ENCODE measurements at regions not wholly inside any gene's neighbourhood (a gene's known extent, or its start where the extent isn't known, plus 50 kb on each side); places are given as distances from the start of the nearest gene placed in this dataset.

DNA sequence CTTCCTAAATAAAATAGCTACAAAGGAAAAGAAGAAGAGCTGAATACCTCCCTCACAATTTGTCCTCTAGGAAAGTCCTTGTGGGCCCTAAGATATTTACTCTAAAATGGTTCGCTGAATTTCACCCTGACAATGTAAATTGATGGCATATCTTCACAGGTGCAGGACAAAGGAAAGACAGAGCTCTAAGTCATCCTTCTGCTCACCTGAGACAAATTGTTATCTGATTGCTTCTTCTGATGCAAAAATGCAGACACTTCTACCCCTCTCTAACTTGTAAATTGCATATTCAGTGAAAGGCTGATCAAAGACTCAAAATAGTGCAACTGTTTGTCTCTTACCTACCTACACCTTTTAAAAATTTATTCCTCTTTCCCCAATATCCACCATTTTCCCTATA, 747.2 kb upstream of the PRR20A start:
- no TSS peak for BruUV-seq (replicated peaks)
- H3K27ac Mint-ChIP-seq (ENCODE audit: low read depth, unreplicated experiment): no peak overlapping the region
- intact Hi-C loops (cut with micrococcal nuclease): no loop called here
- no peaks in the 10 kb centered on the region for H3K4me1 Mint-ChIP-seq (ENCODE audit: insufficient read depth, unreplicated experiment)
- peaks cover 4% of the 10 kb centered on the region for H3K36me3 Mint-ChIP-seq (ENCODE audit: insufficient read depth, unreplicated experiment)
- CTCF ChIA-PET: interaction anchor here (0.7 kb wide), 1 partner anchor 1187 kb away, joined by 3 read pairs; no protein-coding TSS in a partner anchor
- POLR2A ChIA-PET: no interaction called here
- H3K4me3 Mint-ChIP-seq (ENCODE audit: unreplicated experiment): no peak overlapping the region
- TF ChIP-seq CTCF (IDR thresholded peaks at IDR 0.05; ENCODE audit: unreplicated experiment): no peak
- DNase-seq (ENCODE audit: unreplicated experiment): no peak
- no peaks in the 10 kb centered on the region for H3K27me3 Mint-ChIP-seq (ENCODE audit: insufficient read depth, unreplicated experiment)
- no peaks in the 10 kb centered on the region for H3K9me3 Mint-ChIP-seq (ENCODE audit: unreplicated experiment)

DNA sequence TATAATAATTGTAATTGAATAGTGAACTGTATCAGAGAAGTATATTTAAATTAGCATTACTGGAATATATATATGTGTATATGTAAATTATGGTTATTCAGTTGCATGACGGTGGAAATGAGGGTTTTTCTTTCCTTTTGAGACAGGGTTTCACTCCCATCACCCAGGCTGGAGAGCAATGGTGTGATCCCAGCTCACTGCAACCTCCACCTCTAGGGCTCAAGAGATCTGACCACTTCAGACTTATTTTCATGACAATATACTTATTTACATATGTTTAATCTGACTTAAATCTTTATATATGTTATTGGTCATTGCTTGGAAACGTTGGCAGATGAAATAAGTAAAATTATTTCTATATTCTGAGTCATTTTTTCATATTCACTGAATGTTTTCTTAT, 744.4 kb upstream of the PRR20A start:
- POLR2A ChIA-PET: no interaction called here
- H3K9me3 Mint-ChIP-seq (ENCODE audit: unreplicated experiment): no peaks in the 10 kb centered on the region
- H3K36me3 Mint-ChIP-seq (ENCODE audit: insufficient read depth, unreplicated experiment): peaks cover 4% of the 10 kb centered on the region
- BruUV-seq (replicated peaks): no TSS peak
- intact Hi-C loops (cut with micrococcal nuclease): no loop called here
- no peak for TF ChIP-seq CTCF (IDR thresholded peaks at IDR 0.05; ENCODE audit: unreplicated experiment)
- DNase-seq (ENCODE audit: unreplicated experiment): no peak
- H3K27me3 Mint-ChIP-seq (ENCODE audit: insufficient read depth, unreplicated experiment): no peaks in the 10 kb centered on the region
- H3K4me3 Mint-ChIP-seq (ENCODE audit: unreplicated experiment): no peak overlapping the region
- CTCF ChIA-PET: no interaction called here
- H3K27ac Mint-ChIP-seq (ENCODE audit: low read depth, unreplicated experiment): no peak overlapping the region
- H3K4me1 Mint-ChIP-seq (ENCODE audit: insufficient read depth, unreplicated experiment): no peaks in the 10 kb centered on the region

- H3K36me3 Mint-ChIP-seq (ENCODE audit: insufficient read depth, unreplicated experiment): no peaks in the 10 kb centered on the region
- no peak for TF ChIP-seq CTCF (IDR thresholded peaks at IDR 0.05; ENCODE audit: unreplicated experiment)
- CTCF ChIA-PET: no interaction called here
- H3K27ac Mint-ChIP-seq (ENCODE audit: low read depth, unreplicated experiment): no peak overlapping the region
- BruUV-seq (replicated peaks): no TSS peak
- DNase-seq (ENCODE audit: unreplicated experiment): no peak
- H3K9me3 Mint-ChIP-seq (ENCODE audit: unreplicated experiment): no peaks in the 10 kb centered on the region
- H3K4me1 Mint-ChIP-seq (ENCODE audit: insufficient read depth, unreplicated experiment): no peaks in the 10 kb centered on the region
- intact Hi-C loops (cut with micrococcal nuclease): no loop called here
- POLR2A ChIA-PET: no interaction called here
- H3K4me3 Mint-ChIP-seq (ENCODE audit: unreplicated experiment): no peak overlapping the region
- H3K27me3 Mint-ChIP-seq (ENCODE audit: insufficient read depth, unreplicated experiment): no peaks in the 10 kb centered on the region
These were observed 739.9 kb upstream of the PRR20A start for GRCh38 chr13:56400774-56401173.

GRCh38 chr13:56412856-56413255, 727.9 kb upstream of the PRR20A start:
- no peaks in the 10 kb centered on the region for H3K27me3 Mint-ChIP-seq (ENCODE audit: insufficient read depth, unreplicated experiment)
- no peaks in the 10 kb centered on the region for H3K4me1 Mint-ChIP-seq (ENCODE audit: insufficient read depth, unreplicated experiment)
- intact Hi-C loops (cut with micrococcal nuclease): no loop called here
- ChIA-PET CTCF (interaction anchor here (0.6 kb wide), 1 partner anchor 42 kb away, joined by 3 read pairs; no protein-coding TSS in a partner anchor), POLR2A (interaction anchor here (1.6 kb wide), 1 partner anchor 11 kb away, joined by 6 read pairs; no protein-coding TSS in a partner anchor)
- TF ChIP-seq CTCF (IDR thresholded peaks at IDR 0.05; ENCODE audit: unreplicated experiment): no peak
- H3K4me3 Mint-ChIP-seq (ENCODE audit: unreplicated experiment): no peak overlapping the region
- H3K36me3 Mint-ChIP-seq (ENCODE audit: insufficient read depth, unreplicated experiment): no peaks in the 10 kb centered on the region
- H3K9me3 Mint-ChIP-seq (ENCODE audit: unreplicated experiment): no peaks in the 10 kb centered on the region
- no peak overlapping the region for H3K27ac Mint-ChIP-seq (ENCODE audit: low read depth, unreplicated experiment)
- no peak for DNase-seq (ENCODE audit: unreplicated experiment)
- BruUV-seq (replicated peaks): no TSS peak

Data from MCF 10A (cell line).